ENCODE measurements at regions not wholly inside any gene's neighbourhood (a gene's known extent, or its start where the extent isn't known, plus 50 kb on each side); places are given as distances from the start of the nearest gene placed in this dataset.
"Not testable (repeated sequence)": the region's sequence is repeated elsewhere in the genome, so short reads cannot be mapped to it uniquely, and the experiment has no call there.

DNA sequence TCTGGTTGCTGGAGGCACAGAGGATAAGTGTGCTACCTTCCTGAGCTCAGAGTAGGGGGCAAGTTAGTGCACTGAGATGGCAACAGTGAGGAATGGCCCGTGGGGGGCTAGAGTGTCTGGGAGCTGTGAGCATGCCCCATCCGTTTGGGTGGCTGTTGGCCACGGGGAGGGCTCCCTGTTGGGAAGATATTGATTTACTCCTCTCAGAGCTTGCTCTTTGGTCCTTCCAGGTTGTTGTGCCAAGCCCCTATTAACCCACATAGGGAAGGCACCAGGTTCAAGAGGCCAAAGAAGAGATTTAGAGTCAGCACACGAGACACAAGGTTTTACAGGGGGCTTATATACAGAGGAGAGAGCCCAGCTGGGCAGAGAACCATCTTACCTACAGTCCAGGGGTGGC, 318.8 kb downstream of the TSN start:
- DNase-seq, result no peak

DNA sequence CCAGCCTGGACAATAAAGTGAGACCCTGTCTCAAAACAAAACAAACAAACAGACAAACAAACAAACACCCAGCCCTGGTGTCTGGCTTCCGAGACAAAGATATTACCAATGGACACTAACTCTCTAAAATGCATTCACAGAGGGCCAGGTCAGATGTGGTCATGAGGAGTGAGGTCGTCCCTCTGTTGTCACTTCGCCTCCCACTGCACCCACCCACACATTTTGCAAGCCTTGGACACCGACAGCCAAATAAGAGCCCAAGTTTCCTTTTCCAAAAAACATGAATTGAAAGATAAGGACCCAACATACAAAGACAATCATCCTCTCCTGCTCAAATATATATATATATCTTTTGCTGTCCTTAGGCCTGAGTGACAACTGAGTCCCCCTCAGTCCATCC, 319.9 kb downstream of the TSN start:
- DNase-seq, result no peak

DNA sequence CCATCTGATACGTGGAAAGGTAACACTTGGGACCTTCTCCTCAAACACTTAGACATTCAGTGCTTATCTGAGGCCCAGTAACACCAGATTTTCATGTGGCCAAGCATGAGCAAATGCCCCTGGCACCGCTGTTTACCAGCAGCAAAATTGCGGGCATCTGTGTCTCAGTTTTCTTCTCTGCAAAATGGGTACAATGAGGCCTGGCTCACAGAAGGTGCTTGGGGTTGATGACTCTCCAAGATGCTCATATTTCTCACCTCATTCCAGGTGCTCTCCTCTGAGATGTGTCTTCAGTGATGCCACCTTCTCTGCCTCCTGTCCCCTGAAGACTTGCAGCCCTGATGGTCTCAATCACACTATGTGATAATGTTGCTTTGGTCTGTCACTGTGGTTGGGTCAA, 321.7 kb downstream of the TSN start:
- DNase-seq, result no peak

DNA sequence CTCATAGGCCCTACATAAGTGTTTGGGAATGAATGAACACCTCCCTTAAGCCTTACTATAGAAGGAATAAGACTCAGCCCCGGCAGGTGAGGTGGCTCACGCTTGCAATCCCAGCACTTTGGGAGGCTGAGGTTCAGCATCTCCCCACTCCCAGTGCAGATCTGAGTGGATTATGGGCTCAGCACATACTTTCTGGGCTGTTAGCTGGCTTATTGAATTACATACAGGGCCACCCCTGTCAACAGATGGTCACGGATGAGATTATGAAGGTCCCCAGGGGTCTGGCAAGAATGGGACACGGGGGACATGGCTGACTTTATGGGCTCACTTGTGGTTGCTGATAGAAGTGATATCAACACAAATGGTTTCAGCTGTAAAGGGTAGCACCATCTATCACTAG, 322.3 kb downstream of the TSN start:
- DNase-seq, result no peak

DNA sequence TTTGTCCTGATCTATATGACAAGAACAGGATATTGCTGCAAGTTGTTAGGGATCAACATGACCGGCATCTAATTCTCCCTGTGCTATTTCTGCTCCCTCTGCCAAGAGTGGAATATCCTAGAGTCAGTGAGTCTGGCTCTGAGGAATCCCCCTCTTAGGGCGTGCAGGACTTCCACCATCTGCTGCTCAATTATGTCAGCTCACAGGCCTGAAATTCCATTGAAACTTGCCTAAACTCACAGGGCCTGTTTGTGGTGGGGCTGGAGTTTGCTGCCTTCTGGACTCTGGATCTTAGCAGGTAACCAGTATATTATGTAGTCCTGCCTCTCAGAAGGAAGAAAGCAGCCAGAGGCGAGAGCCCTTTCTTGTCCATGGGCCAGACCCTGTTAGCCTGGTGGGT, 323.0 kb downstream of the TSN start:
- DNase-seq, result peak; percentile 46

DNA sequence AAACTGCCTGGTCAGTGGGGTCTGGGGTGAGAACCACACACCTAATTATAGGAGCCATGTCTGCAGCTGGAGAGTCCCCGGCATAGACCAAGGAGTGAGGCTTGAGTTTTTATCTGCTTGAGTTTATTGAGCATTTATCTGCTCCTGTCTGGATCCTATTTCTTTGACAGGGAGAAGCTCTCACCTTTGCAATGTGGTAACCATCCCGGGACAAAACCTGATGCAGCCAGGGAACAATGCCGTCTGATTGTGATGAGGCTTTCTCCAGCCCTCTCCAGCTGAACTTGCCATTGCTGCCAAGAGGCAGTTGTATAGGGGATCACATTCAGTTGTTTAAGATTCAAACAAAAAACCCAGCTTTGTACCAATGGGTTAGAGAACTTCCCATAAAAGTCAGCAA, 324.4 kb downstream of the TSN start:
- DNase-seq, result no peak

DNA sequence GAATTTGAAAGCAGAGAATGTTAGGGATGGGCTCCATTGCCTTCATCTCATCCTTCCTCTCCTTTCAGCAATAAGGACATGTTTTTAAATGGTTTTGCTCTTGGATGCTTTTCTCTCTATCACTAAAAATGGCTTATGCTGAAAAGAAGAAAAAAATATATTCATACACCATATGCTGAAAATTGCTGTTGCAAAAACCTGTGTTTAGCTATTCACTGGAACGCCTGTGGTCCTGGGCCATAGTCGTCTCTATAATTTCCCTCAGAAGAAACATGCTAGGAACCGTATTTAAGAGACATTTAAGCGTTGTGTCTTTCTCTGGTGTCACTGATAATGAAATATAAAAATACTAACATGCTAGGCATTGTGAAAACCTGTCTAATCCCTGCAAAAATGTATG, 324.9 kb downstream of the TSN start:
- no peak for DNase-seq

DNA sequence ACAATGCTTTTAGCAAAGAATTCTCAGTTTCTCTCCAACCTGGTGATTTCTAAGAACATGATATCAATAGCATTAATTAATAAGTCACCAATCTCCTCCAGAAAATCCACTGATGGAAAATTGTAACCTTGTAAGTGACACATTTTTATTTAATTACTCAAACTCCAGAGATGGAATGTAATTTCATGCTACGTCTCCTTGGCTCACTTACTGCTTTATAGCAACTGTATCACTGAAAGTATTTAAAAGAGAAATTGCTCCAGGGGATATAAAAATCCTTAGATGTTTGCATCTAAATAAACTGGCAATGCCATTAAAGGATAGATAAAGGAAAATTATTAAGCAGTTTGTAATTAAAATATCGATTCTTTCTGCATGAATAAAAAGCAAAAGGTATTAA, 325.4 kb downstream of the TSN start:
- DNase-seq, result no peak

DNA sequence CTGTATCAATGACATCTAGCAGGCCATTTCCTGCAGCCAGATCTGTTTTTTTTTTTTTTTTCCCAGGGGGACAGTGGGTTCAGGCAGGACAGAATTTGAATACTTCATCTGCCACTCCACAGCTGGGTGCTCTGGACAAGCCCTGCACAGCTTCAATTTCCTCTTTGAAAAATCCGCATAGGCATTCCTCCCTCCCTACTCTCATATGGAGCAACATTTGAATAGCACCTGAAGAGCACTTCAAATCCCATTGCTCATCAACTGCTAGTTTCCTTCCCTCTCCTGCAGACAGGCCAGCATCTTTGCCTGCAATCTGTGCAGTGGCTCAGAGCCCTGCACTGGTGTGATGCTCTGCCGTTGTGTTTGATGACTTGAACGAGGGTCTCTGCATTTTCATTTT, 326.3 kb downstream of the TSN start:
- DNase-seq, result no peak

DNA sequence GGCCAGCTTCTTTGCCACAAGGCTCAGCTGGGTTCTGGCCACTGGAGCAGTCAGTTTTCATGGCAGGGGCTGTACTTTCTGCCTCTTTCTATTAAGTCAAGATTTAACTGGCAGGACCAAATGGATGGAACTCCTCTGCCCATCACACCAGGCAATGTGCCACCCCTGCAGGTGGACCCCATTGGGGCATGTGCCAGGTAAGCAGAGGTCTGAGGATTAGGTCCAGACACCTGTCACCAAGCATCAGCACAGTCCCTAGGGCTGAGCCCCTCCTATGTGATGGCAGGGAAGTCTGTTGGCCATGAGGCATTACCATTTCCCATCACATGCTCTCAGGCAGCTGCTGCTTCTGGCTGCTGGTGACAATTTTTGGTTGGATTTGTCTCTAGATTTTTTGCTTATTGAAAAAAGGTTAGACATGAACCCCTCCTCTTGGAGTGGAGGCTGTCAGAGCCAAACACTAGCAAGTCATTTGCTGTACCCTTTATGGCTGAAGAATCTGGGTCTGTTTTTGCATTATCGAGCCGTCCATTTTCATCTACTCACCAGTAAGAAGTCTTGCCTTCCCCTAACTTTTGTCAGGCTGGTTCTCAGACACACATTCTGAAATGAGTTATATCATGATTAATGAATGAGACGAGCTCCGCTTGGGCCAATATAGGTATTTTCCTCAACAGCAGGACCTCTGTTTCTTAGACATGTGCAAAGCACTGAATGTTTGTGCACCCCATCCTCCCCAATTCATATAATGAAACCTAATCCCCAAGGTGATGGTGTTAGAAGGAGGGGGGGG, 328.0 kb downstream of the TSN start:
- no peak for DNase-seq

DNA sequence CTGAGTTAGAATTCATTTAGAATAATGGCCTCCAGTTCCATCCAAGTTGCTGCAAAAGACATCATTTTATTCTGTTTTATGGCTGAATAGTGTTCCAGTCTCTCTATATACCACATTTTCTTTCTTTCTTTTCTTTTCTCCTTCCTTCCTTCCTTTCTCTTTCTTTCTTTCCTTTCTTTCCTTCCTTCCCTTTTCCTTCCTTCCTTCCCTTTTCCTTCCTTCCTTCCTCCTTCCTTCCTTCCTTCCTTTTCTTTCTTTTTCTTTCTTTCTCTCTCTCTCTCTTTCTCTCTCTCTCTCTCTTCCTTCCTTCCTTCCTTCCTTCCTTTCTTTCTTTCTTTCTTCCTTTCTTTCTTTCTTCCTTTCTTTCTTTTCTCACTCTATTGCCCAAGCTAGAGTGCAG, 330.2 kb downstream of the TSN start:
- DNase-seq, result not testable (repeated sequence)

DNA sequence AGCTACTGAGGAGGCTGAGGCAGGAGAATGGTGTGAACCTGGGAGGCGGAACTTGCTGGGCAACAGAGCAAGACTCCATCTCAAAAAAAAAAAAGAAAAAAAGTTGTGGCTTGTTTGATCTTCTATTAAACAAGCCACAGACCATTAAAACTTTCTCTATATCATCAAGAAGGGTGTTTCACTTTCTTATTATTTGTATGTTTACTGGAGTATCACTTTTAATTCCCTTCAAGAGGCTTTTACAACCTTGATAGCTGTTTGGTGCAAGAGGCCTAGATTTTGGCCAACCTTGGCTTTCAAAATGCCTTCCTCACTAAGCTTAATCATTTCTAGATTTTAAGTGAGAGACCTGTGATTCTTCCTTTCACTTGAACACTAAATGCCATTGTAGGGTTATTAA, 339.1 kb downstream of the TSN start:
- no peak for DNase-seq

DNA sequence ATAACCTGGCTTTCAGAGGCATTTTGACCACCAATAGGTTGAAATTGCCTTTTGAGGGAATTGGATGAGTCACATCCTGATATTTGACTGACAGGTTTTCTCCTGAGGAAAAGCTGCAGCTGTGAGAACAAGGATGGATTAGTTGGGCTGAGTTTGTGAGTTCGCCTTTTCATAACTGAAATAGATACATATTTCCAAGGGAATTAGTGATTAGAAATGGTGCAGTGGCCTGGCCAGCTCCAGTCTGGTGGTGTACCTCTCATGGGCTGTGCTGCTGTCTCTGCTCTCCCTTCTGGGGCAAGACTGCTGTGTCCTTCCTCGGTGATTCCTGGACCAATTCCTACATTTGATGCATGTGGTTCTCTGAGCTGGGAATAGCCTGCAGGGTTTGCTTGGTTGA, 341.3 kb downstream of the TSN start:
- peak; percentile 12 for DNase-seq

DNA sequence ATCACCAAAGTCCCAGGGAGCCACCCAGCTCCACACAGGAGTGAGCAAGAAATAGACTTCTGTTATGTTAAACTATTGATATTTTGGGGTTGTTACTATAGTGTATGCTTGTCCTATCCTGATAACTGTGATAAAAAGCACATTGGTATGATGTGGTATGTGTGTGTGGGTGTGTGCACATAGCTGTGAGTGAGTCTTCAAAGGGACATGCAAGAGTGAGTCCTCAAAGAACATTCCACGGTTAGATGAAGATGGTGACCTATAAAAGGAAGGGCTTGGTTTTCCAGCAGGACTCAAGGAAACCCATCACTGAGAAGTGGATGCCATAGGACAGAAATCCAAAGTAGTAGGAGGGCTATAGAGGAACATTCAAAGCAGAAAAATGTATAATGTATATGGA, 342.9 kb downstream of the TSN start:
- DNase-seq, result peak; percentile 11

DNA sequence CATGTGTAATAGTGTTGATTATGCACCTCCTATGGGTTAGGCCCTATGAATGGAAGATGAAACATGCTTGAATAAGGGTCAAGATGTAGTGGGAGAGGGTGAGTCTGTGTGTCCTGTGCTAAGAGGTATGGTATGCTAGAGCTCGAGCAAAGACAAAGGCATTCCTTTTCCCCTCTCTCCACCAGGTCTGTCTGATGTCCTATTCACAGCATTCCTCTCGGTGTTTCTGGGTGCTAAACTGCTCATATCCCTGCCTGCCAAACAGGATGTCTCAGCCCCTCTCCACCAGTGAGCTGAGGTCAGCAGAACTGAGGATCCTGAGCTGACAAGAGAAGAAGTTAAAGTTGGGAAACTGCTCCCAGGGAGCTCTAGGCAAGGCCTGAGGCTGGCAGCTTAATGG, 344.9 kb downstream of the TSN start:
- peak; percentile 42 for DNase-seq

DNA sequence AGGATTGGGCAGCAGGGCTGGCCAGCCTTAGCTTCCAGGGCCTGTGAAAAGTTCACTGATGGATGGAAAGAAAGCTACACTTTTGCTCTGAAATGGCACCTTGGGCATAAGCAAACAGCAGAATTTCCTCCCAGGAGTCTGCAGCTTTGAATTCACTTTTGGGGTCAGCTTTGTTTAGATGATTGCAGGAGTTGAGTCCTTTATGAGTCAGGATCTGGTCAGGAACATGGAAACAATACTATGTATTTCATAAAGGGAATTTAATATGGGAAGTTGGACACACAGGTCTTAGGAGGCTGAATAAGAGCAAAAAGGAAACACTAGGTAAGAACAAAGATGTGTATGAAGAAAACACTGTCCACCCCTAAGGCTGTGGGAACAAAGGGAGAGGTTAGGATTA, 345.3 kb downstream of the TSN start:
- no peak for DNase-seq

DNA sequence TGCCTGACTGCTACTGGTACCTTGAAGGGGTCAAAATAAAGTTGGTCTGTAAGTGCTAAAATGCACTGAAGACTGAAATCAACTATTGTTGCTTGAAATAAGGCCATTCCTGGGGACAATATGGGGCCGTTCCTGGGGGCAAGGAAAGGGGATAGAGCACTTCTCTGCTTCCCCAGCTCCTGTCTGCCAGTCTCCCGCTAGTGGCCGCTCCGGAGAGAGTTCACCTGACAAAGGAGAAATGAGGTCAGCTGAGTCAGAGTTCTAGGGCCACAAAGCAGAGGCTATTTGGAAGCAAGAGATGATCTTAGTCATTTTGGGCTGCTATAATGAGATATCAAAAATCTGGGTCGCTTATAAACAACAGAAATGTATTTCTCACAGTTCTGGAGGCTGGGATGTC, 345.9 kb downstream of the TSN start:
- no peak for DNase-seq

DNA sequence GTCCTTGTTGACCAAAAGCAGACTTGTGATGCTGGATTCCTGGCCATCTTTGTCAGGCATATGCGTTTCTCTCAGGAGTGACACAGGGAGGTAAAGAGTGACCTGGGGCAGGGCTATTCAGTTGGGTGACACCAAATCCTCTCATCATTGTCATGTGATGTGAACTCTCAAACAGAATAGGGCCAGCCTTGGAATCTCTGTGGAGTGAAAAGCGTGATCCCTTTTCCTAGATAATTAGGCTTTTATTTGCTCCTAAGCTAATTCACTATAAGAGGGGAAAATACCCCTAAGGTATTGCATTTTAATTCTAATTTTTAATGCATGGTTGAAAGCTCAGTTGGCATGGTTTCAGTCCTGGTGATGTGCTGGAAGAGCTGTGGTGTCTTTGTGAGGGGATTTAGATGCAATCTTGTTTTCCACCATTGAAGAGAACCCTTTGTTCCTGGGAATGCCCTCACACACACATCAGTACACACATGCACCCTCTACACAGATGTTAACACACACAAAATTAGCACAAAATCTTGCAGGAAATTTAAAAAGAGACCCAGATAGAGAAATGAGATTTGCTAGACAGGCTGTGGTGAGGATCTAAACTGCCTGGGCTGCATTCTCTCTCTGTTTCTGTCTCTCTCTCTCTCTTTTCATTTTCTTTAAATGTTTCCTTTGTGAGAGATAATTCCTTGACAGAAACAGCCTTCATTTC, 349.9 kb downstream of the TSN start:
- no peak for DNase-seq

DNA sequence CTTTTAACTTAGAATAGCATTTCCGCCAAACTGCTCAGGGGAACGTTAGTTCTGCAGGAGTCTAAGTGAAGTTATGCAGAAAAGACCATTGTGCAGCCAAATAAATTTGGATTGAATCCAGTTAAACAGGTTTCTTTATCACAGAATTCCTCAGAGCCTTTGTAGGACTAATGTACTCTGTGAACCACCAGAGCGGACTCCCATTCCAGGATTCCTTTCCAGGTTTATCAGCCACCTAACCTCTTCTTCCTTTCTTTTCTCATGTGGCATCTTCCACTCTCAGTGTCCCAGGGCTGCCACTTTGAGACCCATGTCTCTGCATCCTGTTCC, 350.4 kb downstream of the TSN start:
- no peak for DNase-seq

DNA sequence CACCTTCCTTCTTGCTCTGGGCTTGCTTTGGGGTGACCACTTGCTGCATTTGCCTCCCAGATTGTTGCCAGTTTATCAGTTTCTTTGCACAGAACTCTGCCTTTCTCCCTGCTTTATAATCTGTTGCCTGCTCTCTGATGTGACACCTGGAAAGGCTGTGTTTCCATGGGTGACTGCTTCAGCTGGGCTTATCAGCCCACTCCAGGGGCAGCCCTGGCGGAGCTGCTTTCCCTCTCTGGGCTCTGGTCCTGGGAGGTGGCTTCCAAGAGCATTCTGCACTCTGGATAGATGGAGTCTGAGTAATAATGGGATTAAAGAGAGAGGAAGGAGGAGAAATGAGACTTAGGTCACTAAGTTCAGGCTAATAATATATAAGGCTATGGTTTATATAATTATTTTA, 352.7 kb downstream of the TSN start:
- DNase-seq, result no peak

DNA sequence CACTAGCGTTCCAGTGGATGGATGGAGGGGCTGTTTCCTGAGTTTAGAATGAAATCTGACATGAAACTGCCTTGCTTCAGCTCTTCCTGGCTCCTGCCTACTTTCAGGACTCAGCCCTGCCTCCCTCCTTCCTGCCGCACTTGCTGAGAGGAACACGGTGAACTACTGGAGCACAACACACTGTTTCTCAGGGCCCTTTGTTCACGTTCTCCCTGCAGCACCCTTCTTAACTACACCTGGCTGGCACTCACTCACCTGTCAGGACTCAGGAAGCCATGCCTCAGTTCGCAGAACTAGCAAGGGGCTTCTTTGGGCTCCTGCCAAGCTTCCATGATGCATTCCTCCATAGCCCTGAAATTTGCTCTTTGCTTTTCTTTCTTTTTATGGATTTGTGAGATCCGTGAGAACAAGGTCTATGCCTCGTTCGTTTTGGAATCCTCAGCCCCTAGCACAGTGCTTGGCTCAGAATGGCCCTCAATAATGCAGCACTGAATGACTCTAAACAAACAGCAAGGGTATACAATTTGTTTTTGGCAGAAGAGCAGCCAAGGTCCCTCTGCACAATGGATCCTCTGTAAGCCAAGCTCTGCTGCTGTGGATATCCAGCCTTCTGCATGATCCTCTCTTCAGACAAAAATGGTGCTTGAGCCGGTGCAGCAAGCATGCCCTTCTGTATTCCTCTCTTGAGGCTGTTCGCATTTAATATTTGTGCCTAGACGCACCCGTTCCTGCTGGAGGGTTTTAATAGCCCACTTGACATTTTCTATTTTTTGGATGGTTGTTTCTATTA, 357.0 kb downstream of the TSN start:
- no peak for DNase-seq

DNA sequence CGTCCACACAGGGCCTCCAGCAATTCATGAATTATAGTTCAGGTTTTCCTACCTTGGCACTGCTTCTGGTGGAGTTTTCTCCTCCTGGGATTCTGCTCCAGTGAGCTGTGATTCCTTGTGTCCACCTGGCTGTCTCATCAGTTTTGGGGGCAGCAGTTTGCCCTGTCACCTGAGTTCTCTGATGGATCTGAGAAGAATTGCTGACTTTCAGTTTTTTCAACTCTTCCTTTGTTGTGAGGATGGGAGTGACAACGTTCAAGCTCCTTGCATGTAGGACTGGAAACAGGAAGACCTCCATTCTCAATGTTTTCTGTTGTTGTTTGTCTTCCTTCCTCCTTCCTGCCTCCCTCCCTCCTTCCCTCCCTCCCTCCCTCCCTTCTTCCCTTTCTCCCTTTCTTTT, 359.0 kb downstream of the TSN start:
- DNase-seq, result no peak

DNA sequence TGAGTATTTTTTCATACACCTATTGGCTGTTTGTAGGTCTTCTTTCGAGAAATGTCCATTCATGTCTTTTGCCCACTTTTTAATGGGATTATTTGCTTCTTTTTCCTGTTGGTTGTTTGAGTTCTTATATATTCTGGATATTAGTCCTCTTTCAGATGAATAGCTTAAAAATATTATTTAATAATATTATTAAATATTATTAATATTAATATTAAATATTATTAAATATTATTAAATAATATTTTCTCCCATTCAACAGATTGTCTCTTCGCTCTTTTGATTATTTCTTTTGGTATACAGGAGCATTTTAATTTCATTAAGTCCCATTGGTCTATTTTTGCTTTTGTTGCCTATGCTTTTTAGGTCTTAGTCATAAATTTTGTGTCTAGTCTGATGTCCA, 361.9 kb downstream of the TSN start:
- DNase-seq, result no peak

DNA sequence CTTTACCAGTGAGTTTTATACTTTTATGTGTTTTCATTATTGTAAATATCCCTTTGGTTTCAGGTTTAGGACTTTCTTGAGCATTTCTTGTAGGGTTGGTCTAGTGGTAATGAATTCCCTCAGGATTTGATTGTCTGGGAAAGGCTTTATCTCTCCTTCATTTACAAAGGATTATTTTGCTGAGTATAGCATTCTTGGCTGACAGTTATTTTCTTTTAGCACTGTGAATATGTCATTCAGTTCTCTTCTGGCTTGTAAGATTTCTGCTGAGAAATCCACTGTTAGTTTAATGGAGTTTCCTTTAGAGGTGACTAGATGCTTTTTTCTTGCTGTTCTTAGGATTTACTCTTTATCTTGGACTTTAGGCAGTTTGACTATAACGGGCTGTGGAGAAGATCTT, 373.9 kb downstream of the TSN start:
- DNase-seq, result no peak

All from fibroblast of upper back skin (primary cell).